GM04503 (cell line): ENCODE measurements at regions not wholly inside any gene's neighbourhood (a gene's known extent, or its start where the extent isn't known, plus 50 kb on each side); places are given as distances from the start of the nearest gene placed in this dataset.

Experiments
- DNase-seq: peaks from one replicate; pipeline ENCODE4 v3.0.0-alpha.2; 2012; ENCODE audit warnings: low read depth

DNA sequence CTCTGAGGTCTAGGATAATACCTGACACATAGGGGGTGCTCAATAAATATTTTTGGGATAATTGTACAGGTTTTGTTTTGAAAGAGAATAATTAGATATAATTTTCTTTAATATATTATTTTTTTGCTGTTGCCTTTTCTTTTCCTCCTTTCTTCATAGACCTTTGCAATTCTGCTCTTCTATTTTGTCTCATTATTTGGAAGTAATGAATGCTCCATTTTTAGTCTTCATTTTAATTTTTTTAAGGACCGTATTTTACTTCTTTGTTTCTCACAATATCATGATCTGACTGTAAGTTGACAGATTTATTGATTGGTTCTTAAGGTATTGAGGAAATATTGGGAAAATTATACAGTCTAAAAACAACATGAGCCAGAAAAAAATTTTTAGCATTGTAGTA lies 150.5 kb upstream of the TMC3 start:
- no peak for DNase-seq

DNA sequence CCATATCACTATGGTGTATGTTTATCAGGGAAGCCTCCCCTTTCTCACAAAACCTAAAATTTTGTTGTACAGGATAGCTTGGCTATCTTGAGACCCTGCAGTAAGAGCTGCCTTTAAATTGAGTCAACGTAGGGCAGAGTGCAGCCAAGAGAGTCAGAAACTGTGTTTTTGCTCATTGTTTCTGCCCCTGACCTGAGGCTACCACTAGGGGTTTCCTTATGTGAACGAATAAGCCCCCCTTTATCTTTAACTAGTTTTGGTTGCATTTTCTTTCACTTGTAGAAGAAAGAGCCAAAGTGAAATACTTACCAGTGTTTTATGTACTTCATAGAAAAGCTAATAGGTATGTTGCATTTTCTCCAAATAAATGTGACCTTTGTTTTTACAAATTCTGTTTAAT lies 149.9 kb upstream of the TMC3 start:
- no peak for DNase-seq

DNA sequence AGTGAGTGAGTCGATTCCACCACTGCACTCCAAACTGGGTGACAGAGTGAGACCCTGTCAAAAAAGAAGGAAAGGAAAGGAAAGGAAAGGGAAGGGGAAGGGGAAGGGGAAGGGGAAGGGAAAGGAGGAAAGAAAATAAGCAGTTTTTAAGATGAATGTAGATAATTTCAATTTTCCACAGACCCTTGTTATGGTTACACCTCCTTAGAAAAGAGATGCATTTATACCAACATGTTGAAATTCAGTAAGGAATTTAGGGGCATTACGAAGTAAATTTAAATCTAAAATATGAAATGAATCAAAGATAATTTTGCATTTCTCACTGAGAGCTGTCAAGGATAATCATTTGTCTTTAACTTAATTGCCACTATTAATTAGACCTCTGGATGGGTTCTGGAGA lies 146.5 kb upstream of the TMC3 start:
- DNase-seq, result no peak

DNA sequence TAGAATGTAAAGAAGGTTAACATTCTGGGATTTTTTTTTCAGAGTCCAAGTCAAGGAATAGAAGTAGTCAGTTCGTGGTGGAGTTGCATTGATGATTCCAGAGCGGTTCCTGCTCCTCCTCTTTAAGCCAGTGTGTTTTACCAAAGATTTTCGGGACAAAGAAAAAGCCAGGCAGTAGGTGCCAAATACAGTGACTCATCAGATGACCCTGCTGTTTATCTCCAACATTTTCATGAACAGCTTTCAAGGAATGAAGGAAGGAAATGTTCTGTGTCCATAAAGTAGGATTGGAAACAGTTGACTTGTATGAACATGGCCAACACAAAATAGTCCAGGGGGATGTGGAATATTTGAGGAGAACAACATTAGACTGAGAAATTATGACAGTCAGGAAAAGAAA lies 142.4 kb upstream of the TMC3 start:
- DNase-seq, result peak; percentile 11

DNA sequence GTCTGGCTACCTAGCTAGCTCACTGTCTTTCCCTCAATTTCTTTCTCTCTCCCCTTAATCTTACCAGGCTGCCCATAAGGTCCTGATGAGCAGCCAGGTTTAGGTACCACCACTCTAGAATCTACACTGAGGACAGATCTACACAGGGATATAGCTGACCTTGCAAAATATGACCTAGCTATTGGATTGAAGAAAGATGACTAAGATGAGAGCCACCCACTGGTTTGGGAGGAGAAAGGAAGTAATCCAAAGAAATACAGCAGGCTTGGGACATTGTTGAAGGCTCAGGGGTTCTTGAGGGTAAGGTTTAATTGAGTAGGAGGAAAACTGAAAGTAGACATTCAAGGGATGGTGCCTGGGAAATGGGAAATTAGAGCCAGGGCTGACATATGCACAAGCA lies 142.0 kb upstream of the TMC3 start:
- no peak for DNase-seq

DNA sequence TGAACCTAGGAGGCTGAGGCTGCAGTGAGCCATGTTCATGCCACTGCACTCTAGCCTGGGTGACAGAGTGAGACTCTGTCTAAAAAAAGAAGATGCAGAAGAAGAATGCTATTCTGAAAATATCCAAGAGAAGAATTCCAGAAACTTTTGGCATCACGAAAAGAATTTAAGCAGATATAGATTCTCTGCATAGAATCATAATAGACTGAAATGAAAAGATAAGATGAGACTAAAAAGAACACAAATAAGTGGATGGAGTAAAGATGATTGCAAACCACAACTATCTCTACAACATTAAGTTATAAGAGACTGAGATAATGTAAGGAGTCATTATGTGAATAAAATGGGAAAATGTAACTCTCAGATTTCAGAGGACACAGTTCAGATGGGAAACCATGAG lies 140.7 kb upstream of the TMC3 start:
- no peak for DNase-seq

DNA sequence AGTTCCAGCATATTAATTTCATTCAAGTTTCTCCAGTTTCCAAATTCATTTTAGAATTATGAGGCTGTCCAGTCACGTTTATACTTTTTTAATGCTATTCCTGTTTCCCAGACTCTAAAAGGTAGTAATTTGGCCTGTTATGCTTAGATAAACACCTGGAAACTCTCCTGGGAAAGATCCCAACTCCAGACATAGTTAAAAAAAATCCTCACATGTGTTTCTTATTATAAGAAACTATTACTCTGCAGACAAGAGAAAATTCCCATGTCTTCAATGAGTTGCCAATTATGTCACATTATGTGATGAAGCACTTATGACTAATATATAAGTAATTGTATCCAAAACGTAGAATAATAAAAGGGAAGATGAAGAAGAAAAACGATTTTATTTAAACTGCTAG lies 137.1 kb upstream of the TMC3 start:
- no peak for DNase-seq

DNA sequence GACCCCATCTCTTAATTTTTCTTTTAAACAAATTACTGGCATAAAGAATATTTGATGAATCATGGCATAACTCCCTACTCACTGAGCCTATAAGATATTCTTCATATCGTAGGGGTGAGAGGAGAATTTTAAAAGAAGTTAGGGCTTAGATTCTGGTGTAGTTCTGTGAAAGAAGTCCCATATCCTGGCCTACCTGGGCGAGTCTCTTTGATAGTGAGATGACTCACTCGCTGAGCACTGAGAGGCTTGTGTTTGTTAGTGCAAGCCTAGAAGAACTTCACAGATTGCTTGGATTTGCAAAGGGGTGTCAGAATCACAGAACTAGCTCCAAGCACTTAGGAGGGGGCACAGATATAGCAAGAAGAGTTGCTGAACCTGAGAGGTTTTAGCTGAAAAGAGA lies 133.8 kb upstream of the TMC3 start:
- DNase-seq, result no peak

DNA sequence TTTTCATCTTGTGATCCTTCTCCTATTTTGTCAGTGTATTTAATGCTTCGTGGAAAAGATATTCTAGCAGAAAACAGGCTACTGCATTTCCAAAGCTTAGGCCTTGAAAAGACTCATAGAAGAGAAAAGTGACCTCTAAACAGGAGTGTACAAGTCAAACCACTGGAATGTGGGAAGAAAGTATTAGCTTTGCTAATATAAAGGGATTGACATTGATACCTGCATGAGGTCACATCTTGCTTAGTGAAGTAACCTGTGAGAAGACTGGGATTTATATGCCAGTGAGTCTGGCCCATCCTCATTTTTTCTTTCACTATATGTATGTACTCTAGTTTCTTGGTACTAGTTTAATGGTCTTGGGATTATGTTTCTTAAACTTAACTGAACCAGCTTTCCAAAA lies 132.9 kb upstream of the TMC3 start:
- DNase-seq, result no peak

DNA sequence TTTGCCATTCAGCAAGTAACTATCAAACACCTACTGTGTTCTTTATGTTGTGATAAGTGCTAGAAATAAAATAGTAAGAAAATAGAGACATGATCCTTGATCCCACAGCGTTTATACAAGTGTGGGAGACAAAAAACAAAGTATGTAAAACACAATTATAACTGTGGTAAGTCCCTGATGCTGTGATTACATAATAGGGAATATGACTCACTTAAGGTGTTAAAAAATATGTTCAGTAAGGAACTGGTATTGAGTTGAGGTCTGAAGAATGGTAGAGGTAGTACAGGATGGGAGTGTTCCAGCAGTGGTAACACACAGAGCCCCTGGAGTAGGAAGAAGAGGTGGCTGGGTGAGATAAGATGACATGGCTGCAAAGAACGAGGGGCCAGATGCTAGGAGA lies 132.1 kb upstream of the TMC3 start:
- DNase-seq, result no peak

DNA sequence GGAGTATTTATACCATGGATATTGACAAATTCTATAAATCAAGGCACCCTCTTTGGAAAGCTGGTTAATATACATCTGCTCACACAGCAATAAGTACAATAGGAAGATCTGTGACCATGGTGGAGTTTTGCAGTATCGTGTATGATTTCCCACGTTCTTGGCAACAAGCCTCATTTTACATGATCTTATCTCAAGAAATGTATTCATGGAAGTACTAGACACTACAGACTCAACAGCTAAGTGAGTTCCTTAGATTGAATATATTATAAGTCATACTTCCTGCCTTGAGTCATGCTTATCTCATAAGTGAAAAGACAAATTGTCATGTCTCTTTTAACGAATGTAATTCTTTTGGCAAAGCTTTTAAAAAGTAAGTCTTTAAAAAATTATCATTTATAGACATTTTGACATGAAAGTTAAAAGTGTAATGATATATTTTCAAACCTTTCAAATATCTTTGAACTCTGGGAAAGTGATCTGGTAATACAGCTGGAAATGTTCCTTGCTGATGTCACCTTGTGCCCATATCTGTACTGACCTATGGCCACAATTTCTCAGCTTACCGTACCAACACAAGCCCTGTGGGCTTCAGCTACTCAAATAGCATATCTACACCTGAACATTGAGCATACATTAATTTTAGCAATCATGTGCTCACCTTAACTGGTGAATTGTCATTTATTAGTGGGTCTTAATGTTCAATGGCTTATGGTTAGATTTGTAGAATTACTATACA lies 130.3 kb upstream of the TMC3 start:
- no peak for DNase-seq

DNA sequence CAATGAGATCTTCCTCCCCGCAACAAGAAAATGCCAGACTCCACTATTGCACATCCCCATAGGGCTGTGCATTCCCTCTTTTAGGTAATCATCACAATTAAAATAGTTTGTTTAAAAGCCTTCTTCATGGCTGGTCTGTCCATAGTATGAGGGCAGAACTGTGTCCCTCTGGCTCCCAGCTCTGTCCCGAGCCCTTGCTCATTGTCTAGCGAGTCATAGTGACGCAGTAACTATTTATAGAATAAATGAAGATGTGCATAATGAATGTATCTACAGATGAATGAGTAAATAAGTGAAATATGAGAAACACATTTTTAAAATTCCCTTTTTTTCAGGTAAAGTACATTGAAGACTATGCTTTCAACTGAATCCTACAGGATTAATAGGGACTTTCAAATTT lies 128.4 kb upstream of the TMC3 start:
- DNase-seq, result no peak

DNA sequence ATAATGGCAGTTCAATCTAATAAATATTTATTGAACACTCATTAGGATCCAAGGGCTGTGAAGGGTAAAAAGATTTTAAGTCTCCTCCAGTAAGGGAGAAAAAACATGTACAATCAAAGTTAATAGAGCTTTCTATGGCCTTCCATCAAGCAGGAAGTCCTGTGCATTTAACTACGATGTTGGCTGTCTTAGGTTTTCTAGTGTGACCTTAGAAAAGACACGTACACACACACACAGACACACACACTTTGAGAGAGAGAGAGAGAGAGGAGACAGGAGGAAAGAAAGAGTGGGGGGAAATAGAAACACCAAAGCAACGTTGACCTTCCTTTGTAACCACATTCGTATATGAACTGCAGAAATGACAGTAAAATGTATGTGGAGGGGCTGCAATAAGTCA lies 126.1 kb upstream of the TMC3 start:
- DNase-seq, result no peak

DNA sequence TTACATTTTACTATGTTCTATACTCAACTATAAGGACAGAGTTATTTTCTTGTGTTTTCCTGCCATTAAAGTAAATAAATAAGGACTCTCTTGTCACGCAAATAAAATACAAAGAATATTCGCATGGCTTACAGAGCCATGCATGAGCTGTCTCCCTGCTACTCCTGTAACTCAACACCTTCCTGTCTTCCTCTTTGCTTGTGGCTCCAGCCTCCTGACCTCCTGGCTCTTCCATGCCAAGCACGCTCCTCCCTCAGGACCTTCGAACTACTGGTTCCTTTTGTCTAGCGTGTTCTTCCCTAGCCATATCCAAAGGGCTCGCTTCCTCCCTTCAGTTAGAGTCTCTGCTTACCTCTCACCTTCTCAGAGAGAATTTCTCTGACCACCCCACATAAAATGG lies 124.3 kb upstream of the TMC3 start:
- no peak for DNase-seq

DNA sequence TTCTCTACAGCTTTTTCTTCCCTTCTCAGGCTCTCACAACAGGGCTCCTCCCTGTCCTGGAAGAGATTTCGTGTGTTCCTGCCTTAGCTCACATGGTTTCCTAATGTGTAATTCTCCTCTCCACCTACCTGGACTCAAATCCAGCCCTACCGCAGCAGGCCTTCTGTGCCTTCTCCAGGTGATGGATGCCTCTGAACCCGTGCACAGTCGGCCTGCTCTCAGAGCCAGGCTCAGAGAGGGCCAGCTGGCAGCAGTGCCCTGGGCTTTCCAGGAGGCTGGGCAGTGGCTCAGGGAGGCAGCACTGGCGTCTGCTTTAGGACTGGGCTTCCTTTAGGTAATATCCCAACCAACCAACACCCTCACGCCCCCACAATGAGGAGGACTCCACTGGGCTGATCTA lies 123.2 kb upstream of the TMC3 start:
- no peak for DNase-seq

DNA sequence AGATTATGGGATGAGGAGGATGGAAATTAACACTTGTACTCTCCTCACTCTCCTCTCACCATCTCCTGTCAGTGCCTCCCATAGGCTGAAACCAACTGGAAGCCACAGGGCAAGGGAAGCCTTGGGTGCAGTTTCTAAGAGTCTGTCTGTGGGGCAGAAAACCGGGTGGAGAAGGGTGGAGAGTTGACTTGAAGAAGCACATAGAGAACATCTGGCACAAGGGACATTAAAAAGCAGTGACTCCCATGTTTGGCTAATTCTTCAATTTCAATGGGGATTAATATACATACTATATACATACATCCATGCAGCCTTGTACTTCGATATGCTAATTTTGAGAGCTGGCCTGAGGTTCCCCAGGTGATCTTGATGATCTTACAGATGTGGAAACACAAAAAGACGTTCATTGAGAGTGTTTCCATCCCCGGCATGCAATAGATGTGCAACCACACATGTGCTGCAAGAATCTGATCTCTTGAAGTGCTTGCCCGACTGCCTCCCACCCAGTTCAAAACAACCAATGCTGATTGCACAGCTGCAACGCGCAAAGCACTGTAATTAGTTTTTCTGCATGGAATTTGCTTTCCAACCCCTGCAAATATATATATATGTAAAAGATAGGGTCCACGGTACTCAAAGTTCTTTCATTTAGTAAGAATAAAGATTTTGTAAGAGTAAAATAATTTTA lies 121.9 kb upstream of the TMC3 start:
- no peak for DNase-seq

DNA sequence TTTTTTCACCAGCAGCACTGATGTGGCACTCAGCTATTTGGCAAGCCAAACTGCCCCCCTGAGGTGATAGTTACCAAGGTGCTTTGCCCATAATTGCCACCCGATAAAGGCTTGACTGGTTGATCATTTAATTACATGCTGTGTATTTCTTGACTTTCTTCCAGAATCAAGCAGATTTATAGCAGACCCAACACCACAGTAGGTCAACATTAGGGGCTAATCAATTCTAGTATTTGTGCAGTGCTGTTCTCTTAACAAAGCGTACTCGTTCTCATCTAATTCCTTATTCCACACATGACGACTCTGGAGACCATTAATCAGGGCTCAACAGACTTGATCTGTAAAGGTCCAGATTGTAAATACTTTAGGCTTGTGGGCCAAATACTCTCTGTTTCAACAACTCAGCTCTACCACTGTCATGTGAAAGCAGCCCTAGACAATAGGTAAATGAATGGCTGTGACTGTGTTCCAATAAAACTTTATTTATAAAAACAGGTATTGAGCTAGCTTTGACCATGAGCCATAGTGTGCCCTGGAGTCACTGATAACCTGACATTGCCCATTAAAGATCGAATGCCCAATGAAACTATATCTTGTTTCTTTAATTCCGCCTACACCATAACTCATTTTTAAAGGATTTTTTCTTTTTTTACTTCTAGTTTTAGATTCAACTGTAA lies 119.1 kb upstream of the TMC3 start:
- DNase-seq, result no peak

DNA sequence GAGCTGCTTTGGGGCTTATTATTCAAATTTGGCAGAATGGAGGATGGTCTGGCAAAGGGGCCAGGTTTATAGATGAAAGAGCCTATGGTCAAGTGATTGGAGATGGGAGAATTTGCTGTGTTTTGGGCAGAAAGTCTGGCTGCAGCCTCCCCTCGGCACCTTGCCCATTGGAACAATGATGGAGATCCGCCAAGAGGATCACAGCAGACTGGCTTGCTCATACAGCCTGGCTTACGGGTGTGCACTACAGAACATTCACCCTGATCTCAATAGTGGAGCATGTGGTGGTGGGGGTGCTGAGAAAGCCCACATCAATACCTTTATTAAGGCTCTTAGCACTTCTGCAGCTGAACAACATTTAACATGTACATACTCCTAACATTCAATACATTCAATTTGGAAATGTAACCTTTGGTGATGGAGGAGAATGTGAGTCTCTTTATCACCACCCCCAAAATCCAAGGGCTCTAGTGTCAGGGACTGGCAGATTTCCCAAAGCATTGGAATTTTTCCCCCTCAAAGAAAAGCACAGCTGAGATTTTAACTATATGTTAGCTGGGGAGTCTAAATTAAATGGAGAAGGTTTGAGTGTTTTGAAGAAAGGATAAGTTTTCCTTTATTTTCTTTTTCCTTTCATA lies 118.4 kb upstream of the TMC3 start:
- DNase-seq, result no peak

DNA sequence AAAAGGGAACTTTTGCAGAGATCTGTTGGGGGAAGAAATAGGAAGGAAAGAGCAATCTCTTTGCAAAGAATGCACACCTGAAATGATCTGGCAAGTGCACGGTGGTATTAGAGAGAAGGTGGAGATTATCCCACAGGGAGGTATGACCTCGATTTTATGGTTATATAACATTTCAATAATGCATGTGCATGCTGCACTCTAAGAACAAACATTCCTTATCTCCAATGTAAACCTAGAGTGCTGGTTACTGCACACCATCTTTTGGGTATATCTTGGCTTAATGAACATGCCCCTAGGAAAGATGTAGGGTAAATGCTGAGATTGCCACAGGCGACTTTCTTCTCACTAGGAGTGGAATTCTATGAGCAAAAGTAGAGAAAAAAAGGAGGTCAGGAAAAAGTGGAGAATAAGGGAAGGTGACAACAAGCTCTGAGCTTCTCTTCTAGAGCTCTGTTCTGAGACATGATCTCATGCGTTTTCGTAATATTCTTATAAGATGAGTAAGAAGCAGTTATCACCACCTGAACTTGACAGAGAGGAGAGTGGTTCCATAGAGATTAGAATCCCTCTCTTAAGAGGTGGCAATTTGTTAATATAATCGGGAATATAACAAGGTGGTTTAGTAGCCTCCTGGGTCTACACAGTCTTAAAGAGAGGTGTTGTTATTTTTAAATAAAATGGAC lies 117.5 kb upstream of the TMC3 start:
- no peak for DNase-seq

DNA sequence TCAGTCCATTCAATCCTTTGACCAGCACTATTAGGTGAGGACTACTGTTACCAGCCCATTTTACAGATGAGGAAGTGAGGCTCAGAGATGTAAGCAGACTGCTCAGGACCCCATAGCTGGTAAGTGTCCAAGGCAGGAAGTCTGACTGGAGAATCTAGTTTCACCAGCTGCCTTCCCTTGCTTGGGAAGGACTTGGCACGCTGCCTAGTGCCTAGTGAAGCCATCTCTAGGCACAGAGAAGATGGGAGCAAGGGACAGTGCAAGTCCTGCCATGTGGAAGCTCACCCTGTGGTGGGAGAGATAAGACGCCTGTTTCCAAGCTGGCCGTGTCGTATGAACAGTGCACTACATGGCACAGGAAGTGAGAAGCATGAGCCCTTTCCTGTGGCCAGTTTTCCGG lies 111.8 kb upstream of the TMC3 start:
- no peak for DNase-seq

DNA sequence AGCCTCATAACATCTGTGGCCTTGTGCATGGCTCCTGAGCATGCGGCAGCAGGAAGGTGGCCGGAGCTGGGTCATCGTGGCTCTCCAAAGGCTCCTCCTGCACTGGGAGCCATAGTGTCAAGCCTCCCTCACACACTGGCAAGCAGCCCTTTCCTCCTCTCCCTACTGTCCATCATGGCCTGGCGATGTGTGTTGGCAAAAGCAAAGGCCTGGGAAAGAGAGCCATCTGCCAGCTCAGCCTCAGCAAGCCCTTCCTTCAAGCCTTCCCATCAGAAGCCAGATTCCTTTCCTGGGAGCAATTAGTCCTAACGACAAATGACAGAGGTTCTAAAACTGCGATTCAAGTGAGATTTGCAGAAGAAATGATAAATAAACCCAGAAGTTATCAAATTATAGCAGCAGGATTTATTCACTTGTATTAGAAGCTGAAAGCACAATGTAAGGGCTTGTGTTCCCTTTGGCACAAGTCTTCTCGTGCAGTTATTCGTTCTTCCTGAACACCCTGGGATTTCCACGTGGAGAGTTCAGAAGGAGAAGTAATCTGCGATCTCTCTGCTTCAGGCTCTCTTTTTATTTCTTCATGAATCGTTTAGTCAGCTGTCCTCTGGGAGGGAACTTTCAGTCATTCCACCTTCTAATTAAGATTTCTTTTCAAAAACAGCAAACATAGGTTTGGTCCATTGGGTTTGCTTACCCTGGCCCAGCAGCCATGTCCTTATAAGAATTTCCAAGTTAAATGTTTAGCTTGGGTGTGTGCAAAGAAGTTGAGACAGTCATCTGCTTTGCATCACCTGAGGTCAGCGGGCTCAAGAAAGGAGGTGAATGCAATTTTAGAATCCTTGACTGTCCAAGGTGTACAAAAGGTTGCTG lies 110.3 kb upstream of the TMC3 start:
- no peak for DNase-seq

DNA sequence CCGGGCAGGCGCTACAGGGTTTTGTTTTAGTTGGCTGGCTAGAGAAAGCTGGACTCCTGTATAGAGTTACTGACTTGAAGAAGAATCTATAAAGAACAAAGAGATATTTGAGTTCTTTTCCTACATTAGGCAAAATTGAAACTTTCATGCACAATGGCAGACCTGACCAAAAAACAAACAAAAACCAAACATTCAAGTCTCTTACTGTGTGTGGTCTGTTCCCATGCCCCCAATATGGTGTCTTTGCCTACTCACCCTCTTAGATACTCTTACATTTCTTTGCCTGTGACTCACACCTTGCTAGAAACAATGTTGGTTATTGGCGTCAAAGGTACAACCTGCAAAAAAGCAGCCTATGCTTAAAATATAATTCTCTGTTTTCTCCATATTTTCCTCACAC lies 109.5 kb upstream of the TMC3 start:
- DNase-seq, result no peak
